ENCODE measurements at regions not wholly inside any gene's neighbourhood (a gene's known extent, or its start where the extent isn't known, plus 50 kb on each side); places are given as distances from the start of the nearest gene placed in this dataset.

DNA sequence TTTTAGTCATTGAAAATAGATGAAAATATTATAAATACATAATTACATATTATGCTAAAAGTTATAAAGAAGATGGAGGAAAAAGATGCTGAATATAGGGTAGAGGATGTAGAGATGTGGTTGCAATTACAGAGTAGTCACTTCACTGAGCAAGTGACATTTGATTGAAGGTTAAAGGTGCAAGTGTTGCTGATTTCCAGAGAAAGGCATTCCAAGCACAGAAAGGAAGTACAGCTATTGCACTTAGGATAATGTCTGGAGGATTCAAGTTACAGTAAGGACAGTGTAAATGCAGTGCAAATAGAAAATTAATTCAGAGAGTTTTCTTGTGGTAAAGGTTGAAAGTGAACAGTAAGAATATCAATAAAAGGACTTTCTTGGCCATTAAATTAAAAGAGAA lies 1721.8 kb downstream of the PCDH9 start:
- ATAC-seq (peak; percentile 16), DNase-seq (ENCODE audit: low read depth, low spot score) (no peak), FAIRE-seq (no peak)
- TF ChIP-seq CREM (IDR thresholded peaks at IDR 0.05; ENCODE audit: low read depth) (no peak), ZNF217 (IDR thresholded peaks at IDR 0.05) (no peak), KLF5 (IDR thresholded peaks at IDR 0.05; ENCODE audit: partially characterized antibody) (no peak), NFIC (IDR thresholded peaks at IDR 0.05; ENCODE audit: low read depth, low read length) (no peak), EED (IDR thresholded peaks at IDR 0.05; ENCODE audit: low read depth) (no peak), TCF3 (IDR thresholded peaks at IDR 0.05; ENCODE audit: borderline replicate concordance, insufficient read depth, low read depth, low read length) (no peak), ZNF207 (IDR thresholded peaks at IDR 0.05; ENCODE audit: borderline replicate concordance) (no peak), ASH2L (IDR thresholded peaks at IDR 0.05; ENCODE audit: borderline replicate concordance, low read depth) (no peak), JUNB (IDR thresholded peaks at IDR 0.05) (no peak), NR2C1 (IDR thresholded peaks at IDR 0.05) (no peak), NR2C2 (IDR thresholded peaks at IDR 0.05; ENCODE audit: borderline replicate concordance, control insufficient read depth, insufficient read length, low read depth) (no peak), PAX8 (IDR thresholded peaks at IDR 0.05) (no peak), MYB (IDR thresholded peaks at IDR 0.05; ENCODE audit: borderline replicate concordance, low read depth, low read length) (no peak)
- TF ChIP-seq, protein P1, sequence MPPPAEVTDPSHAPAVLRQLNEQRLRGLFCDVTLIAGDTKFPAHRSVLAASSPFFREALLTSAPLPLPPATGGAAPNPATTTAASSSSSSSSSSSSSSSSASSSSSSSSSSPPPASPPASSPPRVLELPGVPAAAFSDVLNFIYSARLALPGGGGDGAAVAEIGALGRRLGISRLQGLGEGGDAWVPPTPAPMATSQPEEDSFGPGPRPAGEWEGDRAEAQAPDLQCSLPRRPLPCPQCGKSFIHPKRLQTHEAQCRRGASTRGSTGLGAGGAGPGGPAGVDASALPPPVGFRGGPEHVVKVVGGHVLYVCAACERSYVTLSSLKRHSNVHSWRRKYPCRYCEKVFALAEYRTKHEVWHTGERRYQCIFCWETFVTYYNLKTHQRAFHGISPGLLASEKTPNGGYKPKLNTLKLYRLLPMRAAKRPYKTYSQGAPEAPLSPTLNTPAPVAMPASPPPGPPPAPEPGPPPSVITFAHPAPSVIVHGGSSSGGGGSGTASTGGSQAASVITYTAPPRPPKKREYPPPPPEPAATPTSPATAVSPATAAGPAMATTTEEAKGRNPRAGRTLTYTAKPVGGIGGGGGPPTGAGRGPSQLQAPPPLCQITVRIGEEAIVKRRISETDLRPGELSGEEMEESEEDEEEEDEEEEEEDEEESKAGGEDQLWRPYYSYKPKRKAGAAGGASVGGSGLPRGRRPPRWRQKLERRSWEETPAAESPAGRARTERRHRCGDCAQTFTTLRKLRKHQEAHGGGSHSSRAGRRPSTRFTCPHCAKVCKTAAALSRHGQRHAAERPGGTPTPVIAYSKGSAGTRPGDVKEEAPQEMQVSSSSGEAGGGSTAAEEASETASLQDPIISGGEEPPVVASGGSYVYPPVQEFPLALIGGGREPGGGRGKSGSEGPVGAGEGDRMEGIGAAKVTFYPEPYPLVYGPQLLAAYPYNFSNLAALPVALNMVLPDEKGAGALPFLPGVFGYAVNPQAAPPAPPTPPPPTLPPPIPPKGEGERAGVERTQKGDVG (CRISPR knock-in tag; IDR thresholded peaks at IDR 0.05): no peak
- Histone ChIP-seq H3K79me2 (ENCODE audit: control insufficient read depth, insufficient read depth, low read length) (no peaks in the 10 kb centered on the region), H3K4me2 (ENCODE audit: control insufficient read depth, insufficient read depth) (no peak overlapping the region), H3K36me3 (ENCODE audit: control insufficient read depth in 2 of 2, insufficient read depth in 2 of 2, low read length in 1 of 2) (no peaks in the 10 kb centered on the region), H4K20me1 (ENCODE audit: control insufficient read depth, insufficient read depth) (no peaks in the 10 kb centered on the region), H3K9ac (ENCODE audit: control insufficient read depth, insufficient read depth, low read length) (no peak overlapping the region), H3K27ac (ENCODE audit: control insufficient read depth, insufficient read depth) (no peak overlapping the region), H3K4me1 (ENCODE audit: control insufficient read depth, insufficient read depth, low read length) (no peaks in the 10 kb centered on the region), H3K9me3 (replicated peaks; ENCODE audit: control insufficient read depth, insufficient read depth, low read length) (no peaks in the 10 kb centered on the region), H3K4me3 (no peak overlapping the region), H2AFZ (ENCODE audit: control insufficient read depth, low read depth, low read length) (no peak overlapping the region), H3K27me3 (replicated peaks in 1 of 2; ENCODE audit: control insufficient read depth in 2 of 2, insufficient read depth in 2 of 2, low read length in 1 of 2) (no peaks in the 10 kb centered on the region)
- ChIA-PET CTCF (interaction anchor here (1.7 kb wide), 1 partner anchor 9 kb away, joined by 4 read pairs; no protein-coding TSS in a partner anchor), RAD21 (ENCODE audit: unreplicated experiment) (no interaction called here), SMC1A (ENCODE audit: uncharacterized antibody, unreplicated experiment) (no interaction called here), POLR2A (no interaction called here)
- intact Hi-C loops (cut with micrococcal nuclease; ENCODE audit: unreplicated experiment): no loop called here
- in situ Hi-C loops (cut with MboI): no loop called here
- BruUV-seq (replicated peaks): no TSS peak
